WTC11 (cell line): ENCODE measurements at regions not wholly inside any gene's neighbourhood (a gene's known extent, or its start where the extent isn't known, plus 50 kb on each side); places are given as distances from the start of the nearest gene placed in this dataset.

Source experiments
- CBFB ChIP-seq: sonication (generic); formaldehyde crosslinking; IDR thresholded peaks from 2 replicates; pipeline ENCODE4 v1.8.1; 2022; ENCODE audit warnings: mild to moderate bottlenecking, low read depth, missing genetic modification reagents
- ETV6 ChIP-seq: sonication (generic); formaldehyde crosslinking; IDR thresholded peaks from 2 replicates; pipeline ENCODE4 v1.8.1; 2022; ENCODE audit warnings: mild to moderate bottlenecking, missing genetic modification reagents
- FOXP1 ChIP-seq: sonication (generic); formaldehyde crosslinking; IDR thresholded peaks from 2 replicates; pipeline ENCODE4 v1.8.0; 2022; ENCODE audit warnings: missing genetic modification reagents, mild to moderate bottlenecking, moderate library complexity, borderline replicate concordance
- GABPB1 ChIP-seq: sonication (generic); formaldehyde crosslinking; IDR thresholded peaks from 2 replicates; pipeline ENCODE4 v1.8.1; 2023; ENCODE audit warnings: mild to moderate bottlenecking, missing genetic modification reagents
- GRHL2 ChIP-seq: fragments of 250-450 bp; sonication (Bioruptor Pico); IDR thresholded peaks from 2 replicates; pipeline ENCODE4 v1.8.0; 2022; ENCODE audit warnings: mild to moderate bottlenecking, moderate library complexity; ENCODE audit not compliant: insufficient replicate concordance, severe bottlenecking
- NFYB ChIP-seq: sonication (generic); formaldehyde crosslinking; conservative IDR thresholded peaks from 2 replicates; pipeline ENCODE4 v1.8.0; 2022; ENCODE audit warnings: low read depth, missing genetic modification reagents
- TF ChIP-seq, protein P1 (sequence below): fragments of 200-600 bp; IDR thresholded peaks from 2 replicates; pipeline ENCODE4 v1.8.0; 2022; ENCODE audit warnings: antibody characterized with exemption
- TF ChIP-seq, protein P2 (sequence below): sonication (generic); formaldehyde crosslinking; IDR thresholded peaks from 2 replicates; pipeline ENCODE4 v1.8.0; 2022; ENCODE audit warnings: mild to moderate bottlenecking, missing genetic modification reagents
- TF ChIP-seq, protein P3 (sequence below): sonication (generic); formaldehyde crosslinking; IDR thresholded peaks from 2 replicates; pipeline ENCODE4 v1.8.0; 2023; ENCODE audit warnings: missing genetic modification reagents
- TF ChIP-seq, protein P4 (sequence below): sonication (generic); formaldehyde crosslinking; IDR thresholded peaks from 2 replicates; pipeline ENCODE4 v1.8.0; 2023; ENCODE audit warnings: mild to moderate bottlenecking, missing genetic modification reagents

DNA sequence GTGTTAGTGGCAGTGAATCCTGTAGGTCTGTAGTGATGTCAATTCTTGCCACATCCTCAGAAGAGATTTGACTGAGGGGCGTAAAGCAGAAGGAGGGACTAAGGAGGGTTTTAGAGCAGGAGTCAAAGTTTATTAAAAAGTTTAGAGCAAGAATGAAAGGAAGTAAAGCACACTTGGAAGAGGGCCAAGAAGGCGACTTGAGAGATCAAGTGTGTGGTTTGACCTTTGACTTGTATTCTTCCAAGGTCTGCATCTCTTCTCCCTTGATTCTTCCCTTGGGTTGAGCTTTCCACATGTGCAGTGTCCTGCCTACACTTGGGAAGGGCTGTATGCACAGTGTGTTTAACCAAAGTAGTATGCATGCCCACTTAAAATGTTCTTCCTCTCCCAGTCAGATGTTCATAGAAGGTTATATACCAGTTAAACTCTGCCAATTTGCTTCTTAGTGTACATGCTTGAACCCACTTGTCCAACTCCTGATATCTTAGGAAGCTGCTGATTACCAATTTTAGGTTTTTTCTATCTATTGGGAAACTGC is 627.6 kb downstream of the MMUT start:
- TF ChIP-seq, protein P1, sequence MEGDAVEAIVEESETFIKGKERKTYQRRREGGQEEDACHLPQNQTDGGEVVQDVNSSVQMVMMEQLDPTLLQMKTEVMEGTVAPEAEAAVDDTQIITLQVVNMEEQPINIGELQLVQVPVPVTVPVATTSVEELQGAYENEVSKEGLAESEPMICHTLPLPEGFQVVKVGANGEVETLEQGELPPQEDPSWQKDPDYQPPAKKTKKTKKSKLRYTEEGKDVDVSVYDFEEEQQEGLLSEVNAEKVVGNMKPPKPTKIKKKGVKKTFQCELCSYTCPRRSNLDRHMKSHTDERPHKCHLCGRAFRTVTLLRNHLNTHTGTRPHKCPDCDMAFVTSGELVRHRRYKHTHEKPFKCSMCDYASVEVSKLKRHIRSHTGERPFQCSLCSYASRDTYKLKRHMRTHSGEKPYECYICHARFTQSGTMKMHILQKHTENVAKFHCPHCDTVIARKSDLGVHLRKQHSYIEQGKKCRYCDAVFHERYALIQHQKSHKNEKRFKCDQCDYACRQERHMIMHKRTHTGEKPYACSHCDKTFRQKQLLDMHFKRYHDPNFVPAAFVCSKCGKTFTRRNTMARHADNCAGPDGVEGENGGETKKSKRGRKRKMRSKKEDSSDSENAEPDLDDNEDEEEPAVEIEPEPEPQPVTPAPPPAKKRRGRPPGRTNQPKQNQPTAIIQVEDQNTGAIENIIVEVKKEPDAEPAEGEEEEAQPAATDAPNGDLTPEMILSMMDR: no peak
- TF ChIP-seq GABPB1 (CRISPR knock-in tag) (no peak), ETV6 (CRISPR knock-in tag) (no peak), GRHL2 (CRISPR knock-in tag) (no peak), FOXP1 (CRISPR knock-in tag) (no peak), NFYB (CRISPR knock-in tag) (no peak), CBFB (CRISPR knock-in tag) (no peak)
- TF ChIP-seq, protein P2, sequence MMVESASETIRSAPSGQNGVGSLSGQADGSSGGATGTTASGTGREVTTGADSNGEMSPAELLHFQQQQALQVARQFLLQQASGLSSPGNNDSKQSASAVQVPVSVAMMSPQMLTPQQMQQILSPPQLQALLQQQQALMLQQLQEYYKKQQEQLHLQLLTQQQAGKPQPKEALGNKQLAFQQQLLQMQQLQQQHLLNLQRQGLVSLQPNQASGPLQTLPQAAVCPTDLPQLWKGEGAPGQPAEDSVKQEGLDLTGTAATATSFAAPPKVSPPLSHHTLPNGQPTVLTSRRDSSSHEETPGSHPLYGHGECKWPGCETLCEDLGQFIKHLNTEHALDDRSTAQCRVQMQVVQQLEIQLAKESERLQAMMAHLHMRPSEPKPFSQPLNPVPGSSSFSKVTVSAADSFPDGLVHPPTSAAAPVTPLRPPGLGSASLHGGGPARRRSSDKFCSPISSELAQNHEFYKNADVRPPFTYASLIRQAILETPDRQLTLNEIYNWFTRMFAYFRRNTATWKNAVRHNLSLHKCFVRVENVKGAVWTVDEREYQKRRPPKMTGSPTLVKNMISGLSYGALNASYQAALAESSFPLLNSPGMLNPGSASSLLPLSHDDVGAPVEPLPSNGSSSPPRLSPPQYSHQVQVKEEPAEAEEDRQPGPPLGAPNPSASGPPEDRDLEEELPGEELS (CRISPR knock-in tag): no peak
- TF ChIP-seq, protein P3, sequence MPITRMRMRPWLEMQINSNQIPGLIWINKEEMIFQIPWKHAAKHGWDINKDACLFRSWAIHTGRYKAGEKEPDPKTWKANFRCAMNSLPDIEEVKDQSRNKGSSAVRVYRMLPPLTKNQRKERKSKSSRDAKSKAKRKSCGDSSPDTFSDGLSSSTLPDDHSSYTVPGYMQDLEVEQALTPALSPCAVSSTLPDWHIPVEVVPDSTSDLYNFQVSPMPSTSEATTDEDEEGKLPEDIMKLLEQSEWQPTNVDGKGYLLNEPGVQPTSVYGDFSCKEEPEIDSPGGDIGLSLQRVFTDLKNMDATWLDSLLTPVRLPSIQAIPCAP (CRISPR knock-in tag): no peak
- TF ChIP-seq, protein P4, sequence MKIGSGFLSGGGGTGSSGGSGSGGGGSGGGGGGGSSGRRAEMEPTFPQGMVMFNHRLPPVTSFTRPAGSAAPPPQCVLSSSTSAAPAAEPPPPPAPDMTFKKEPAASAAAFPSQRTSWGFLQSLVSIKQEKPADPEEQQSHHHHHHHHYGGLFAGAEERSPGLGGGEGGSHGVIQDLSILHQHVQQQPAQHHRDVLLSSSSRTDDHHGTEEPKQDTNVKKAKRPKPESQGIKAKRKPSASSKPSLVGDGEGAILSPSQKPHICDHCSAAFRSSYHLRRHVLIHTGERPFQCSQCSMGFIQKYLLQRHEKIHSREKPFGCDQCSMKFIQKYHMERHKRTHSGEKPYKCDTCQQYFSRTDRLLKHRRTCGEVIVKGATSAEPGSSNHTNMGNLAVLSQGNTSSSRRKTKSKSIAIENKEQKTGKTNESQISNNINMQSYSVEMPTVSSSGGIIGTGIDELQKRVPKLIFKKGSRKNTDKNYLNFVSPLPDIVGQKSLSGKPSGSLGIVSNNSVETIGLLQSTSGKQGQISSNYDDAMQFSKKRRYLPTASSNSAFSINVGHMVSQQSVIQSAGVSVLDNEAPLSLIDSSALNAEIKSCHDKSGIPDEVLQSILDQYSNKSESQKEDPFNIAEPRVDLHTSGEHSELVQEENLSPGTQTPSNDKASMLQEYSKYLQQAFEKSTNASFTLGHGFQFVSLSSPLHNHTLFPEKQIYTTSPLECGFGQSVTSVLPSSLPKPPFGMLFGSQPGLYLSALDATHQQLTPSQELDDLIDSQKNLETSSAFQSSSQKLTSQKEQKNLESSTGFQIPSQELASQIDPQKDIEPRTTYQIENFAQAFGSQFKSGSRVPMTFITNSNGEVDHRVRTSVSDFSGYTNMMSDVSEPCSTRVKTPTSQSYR (CRISPR knock-in tag): no peak
